GM12878 (cell line): ENCODE measurements at regions not wholly inside any gene's neighbourhood (a gene's known extent, or its start where the extent isn't known, plus 50 kb on each side); places are given as distances from the start of the nearest gene placed in this dataset.

Source experiments
- MAX ChIP-seq: IDR thresholded peaks from 2 replicates; pipeline ENCODE4 v1.6.1; 2012; ENCODE audit warnings: low read depth, low read length, improper control_type of control experiment
- REST ChIP-seq: IDR thresholded peaks from 2 replicates; pipeline ENCODE4 v1.6.1; 2012; ENCODE audit warnings: mild to moderate bottlenecking, low read depth, low read length
- RFX5 ChIP-seq: IDR thresholded peaks from 2 replicates; pipeline ENCODE4 v1.6.1; 2011; ENCODE audit warnings: low read depth, low read length, improper control_type of control experiment
- SREBF2 ChIP-seq: IDR thresholded peaks from 2 replicates; pipeline ENCODE4 v1.6.1; 2012; ENCODE audit warnings: mild to moderate bottlenecking, low read length
- USF2 ChIP-seq: IDR thresholded peaks from 2 replicates; pipeline ENCODE4 v1.6.1; 2011; ENCODE audit warnings: low read depth, low read length, improper control_type of control experiment, borderline replicate concordance

- TF ChIP-seq REST (no peak), USF2 (no peak), SREBF2 (no peak), RFX5 (no peak), MAX (no peak)
Observed at GRCh38 chr1:80799457-80799856, 1001.3 kb upstream of the ADGRL2 start.
